ENCODE measurements at regions not wholly inside any gene's neighbourhood (a gene's known extent, or its start where the extent isn't known, plus 50 kb on each side); places are given as distances from the start of the nearest gene placed in this dataset.

- Mint-ChIP-seq H3K9me3 (peaks cover 9% of the 10 kb centered on the region), H3K27ac (no peak overlapping the region), H3K27me3 (no peaks in the 10 kb centered on the region), H3K36me3 (no peaks in the 10 kb centered on the region), H3K4me3 (no peak overlapping the region), H3K4me1 (peaks cover 3% of the 10 kb centered on the region)
Measured at GRCh38 chr6:105817370-105817769, 268.8 kb upstream of the PRDM1 start.

DNA sequence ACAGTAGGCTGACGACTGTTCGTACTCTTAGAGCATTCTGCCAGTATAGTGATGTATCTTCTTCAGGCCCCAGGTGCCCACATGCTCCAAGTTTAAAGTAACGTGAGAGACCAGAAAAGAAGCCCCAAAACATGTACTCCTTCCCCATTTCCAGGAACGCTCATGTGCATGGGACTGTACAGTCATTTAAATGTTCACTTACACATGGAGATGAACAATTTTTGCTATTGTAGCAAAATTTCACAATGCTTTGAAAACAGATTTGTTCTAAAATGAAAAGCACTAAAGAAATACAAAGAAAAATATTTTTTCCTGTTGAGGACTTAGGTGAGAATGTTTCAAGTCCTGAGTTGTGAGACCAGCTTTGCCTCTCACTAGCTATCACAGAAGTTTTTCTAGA, 269.3 kb upstream of the PRDM1 start:
- Mint-ChIP-seq H3K9me3 (peaks cover 4% of the 10 kb centered on the region), H3K36me3 (no peaks in the 10 kb centered on the region), H3K27ac (no peak overlapping the region), H3K4me3 (no peak overlapping the region), H3K4me1 (peaks cover 3% of the 10 kb centered on the region), H3K27me3 (no peaks in the 10 kb centered on the region)

GRCh38 chr6:105815661-105816555, 270.2 kb upstream of the PRDM1 start:
- Mint-ChIP-seq H3K9me3 (no peaks in the 10 kb centered on the region), H3K36me3 (no peaks in the 10 kb centered on the region), H3K4me1 (peaks cover 3% of the 10 kb centered on the region), H3K27ac (no peak overlapping the region), H3K4me3 (no peak overlapping the region), H3K27me3 (no peaks in the 10 kb centered on the region)

GRCh38 chr6:105814745-105815536, 271.2 kb upstream of the PRDM1 start:
- H3K4me1 Mint-ChIP-seq = peaks cover 13% of the 10 kb centered on the region
- no peaks in the 10 kb centered on the region for H3K27me3 Mint-ChIP-seq
- no peaks in the 10 kb centered on the region for H3K9me3 Mint-ChIP-seq
- H3K4me3 Mint-ChIP-seq = no peak overlapping the region
- no peak overlapping the region for H3K27ac Mint-ChIP-seq
- H3K36me3 Mint-ChIP-seq = no peaks in the 10 kb centered on the region

GRCh38 chr6:105810922-105811482, 275.1 kb upstream of the PRDM1 start:
- no peaks in the 10 kb centered on the region for H3K36me3 Mint-ChIP-seq
- H3K4me3 Mint-ChIP-seq = no peak overlapping the region
- H3K9me3 Mint-ChIP-seq = no peaks in the 10 kb centered on the region
- peaks cover 31% of the 10 kb centered on the region for H3K4me1 Mint-ChIP-seq
- H3K27ac Mint-ChIP-seq = no peak overlapping the region
- H3K27me3 Mint-ChIP-seq = no peaks in the 10 kb centered on the region

DNA sequence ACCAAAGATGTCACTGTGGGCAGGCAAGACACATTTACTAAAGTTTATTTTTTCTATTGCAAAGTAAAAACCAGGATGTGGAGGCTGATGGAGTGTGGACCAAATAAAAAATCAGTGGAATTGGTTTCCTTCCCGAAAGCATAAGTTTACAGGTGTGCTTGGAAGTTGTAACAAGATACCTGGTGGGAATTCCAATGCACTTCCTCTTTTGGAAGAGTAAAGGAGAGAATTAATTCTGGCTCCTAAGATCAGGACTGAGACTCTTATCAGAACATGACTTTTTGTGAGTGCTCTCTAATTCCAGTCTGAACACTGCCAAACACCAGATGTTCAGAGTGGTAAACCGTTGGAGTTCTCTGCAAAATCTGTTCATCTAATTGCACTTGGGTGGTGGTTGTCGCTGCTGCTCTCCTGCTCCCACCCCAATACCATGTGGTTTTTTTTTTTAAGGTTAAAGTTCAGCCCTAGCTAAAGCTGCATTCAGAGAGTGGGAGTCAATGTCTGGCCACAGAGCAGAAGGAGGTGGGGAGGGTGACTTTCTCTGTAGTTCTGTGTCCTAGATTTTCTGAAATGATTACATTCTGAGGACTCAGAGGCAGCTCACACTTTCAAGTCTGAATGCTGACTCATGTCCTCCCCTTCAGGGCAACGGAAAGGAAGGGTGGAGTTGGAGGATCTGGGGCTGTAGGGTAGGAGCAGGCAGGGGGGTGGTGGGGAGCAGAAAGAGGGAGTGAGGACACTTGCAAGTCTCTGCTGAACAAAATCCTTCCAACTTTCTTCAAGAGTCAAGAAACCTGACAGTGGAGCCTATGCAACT, 275.8 kb upstream of the PRDM1 start:
- H3K4me1 Mint-ChIP-seq = peaks cover 28% of the 10 kb centered on the region
- no peak overlapping the region for H3K4me3 Mint-ChIP-seq
- H3K27ac Mint-ChIP-seq = no peak overlapping the region
- no peaks in the 10 kb centered on the region for H3K36me3 Mint-ChIP-seq
- H3K27me3 Mint-ChIP-seq = no peaks in the 10 kb centered on the region
- no peaks in the 10 kb centered on the region for H3K9me3 Mint-ChIP-seq

- no peaks in the 10 kb centered on the region for H3K27me3 Mint-ChIP-seq
- H3K36me3 Mint-ChIP-seq = no peaks in the 10 kb centered on the region
- H3K9me3 Mint-ChIP-seq = no peaks in the 10 kb centered on the region
- no peak overlapping the region for H3K27ac Mint-ChIP-seq
- H3K4me3 Mint-ChIP-seq = no peak overlapping the region
- peaks cover 28% of the 10 kb centered on the region for H3K4me1 Mint-ChIP-seq
Measured at GRCh38 chr6:105808571-105808970, 277.6 kb upstream of the PRDM1 start.

GRCh38 chr6:105807905-105808304, 278.2 kb upstream of the PRDM1 start:
- H3K9me3 Mint-ChIP-seq = no peaks in the 10 kb centered on the region
- peaks cover 28% of the 10 kb centered on the region for H3K4me1 Mint-ChIP-seq
- no peak overlapping the region for H3K4me3 Mint-ChIP-seq
- H3K36me3 Mint-ChIP-seq = no peaks in the 10 kb centered on the region
- H3K27ac Mint-ChIP-seq = no peak overlapping the region
- H3K27me3 Mint-ChIP-seq = no peaks in the 10 kb centered on the region

DNA sequence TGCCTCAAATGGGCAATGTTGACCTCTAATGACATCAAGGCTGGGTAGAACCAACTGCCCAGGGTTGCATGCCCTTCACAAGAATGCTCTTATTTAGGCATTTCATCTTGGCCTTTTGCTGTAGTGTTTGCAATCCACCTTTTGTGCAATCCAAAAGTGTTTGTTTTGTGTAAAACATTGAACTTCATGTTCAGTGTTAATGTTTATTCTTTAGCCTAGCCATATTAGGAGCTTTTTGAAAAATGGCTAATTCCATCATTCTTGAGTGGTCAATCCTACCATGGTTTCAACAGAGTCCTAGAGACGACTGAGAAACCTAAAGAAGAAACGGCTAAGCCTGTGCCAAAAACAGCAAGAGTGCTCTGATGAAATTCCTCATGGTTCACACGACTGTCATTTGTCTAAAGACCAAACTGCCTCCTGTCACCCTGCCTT, 279.6 kb upstream of the PRDM1 start:
- Mint-ChIP-seq H3K4me1 (peaks cover 28% of the 10 kb centered on the region), H3K4me3 (no peak overlapping the region), H3K27me3 (no peaks in the 10 kb centered on the region), H3K36me3 (no peaks in the 10 kb centered on the region), H3K27ac (no peak overlapping the region), H3K9me3 (no peaks in the 10 kb centered on the region)

DNA sequence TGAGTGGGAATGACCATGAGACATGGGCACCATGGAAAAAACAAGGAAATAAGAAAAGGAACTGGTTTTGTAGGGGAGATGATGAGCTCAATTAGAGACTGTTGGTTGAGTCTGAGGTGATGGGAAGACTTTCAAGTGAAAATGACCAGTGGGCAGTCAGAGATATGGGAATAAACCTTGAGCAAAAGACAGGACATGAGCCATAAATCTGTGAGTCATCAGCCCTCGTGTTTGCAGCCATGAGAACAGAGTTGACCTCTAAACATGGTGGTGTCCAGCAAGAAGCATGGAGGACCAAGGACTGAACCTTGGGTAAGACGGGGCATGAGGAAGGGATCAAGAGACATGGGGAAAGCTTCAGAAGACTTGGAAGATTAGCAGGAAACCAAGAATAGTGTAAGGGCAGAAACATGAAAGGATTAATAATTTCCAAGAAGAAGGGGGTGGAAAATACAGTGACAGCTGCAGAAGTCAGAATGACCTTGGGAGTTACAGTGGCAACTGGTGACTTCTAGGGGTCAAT, 280.6 kb upstream of the PRDM1 start:
- H3K27me3 Mint-ChIP-seq = no peaks in the 10 kb centered on the region
- no peaks in the 10 kb centered on the region for H3K36me3 Mint-ChIP-seq

DNA sequence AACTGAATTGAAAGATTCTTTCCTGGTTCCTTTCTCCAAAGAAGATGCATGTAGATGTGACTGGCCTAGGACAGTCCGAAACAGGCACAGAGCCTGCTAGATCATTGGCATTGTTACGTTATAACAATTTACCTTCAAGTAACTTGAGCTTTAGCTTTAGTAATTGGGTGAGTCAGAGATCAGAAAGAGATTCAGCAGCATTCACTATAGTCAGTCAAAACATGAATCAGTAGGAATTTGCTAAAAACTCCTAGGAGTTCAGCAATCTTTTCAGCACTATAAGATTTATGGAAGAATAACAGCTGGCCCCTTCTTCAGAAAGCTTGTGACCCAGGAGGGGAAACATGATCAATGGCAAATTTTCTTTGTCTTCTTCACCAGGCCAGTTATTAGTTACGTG, 281.7 kb upstream of the PRDM1 start:
- Mint-ChIP-seq H3K9me3 (no peaks in the 10 kb centered on the region), H3K27me3 (no peaks in the 10 kb centered on the region), H3K4me3 (no peak overlapping the region), H3K4me1 (peaks cover 13% of the 10 kb centered on the region), H3K36me3 (no peaks in the 10 kb centered on the region), H3K27ac (no peak overlapping the region)

More for the DNA sequence above, 280.6 kb upstream of the PRDM1 start:
- H3K9me3 Mint-ChIP-seq = no peaks in the 10 kb centered on the region
- H3K4me1 Mint-ChIP-seq = peaks cover 24% of the 10 kb centered on the region
- no peak overlapping the region for H3K4me3 Mint-ChIP-seq
- no peak overlapping the region for H3K27ac Mint-ChIP-seq

- Mint-ChIP-seq H3K4me3 (no peak overlapping the region), H3K36me3 (no peaks in the 10 kb centered on the region), H3K4me1 (peaks cover 9% of the 10 kb centered on the region), H3K27ac (no peak overlapping the region), H3K9me3 (no peaks in the 10 kb centered on the region), H3K27me3 (no peaks in the 10 kb centered on the region)
Measured at GRCh38 chr6:105804000-105804399, 282.1 kb upstream of the PRDM1 start.

DNA sequence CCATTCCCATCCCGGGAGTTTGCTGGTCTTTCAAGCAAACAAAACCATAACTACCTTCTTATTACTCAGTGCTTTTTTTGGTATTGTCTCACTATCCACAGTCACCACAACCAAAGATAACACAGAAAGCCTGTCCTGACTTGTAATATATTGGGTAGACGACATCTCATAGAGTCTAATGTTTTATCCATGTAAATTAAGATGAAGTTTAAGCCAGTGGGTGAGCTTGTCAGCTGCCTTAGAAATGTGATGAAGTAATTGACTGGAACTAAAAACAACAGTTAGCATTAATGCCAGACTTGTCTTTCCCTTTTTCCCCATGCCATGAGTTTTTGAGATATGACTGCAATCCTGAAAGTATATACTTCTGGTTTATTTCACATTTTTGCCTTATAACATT, 282.7 kb upstream of the PRDM1 start:
- Mint-ChIP-seq H3K27ac (no peak overlapping the region), H3K9me3 (no peaks in the 10 kb centered on the region), H3K27me3 (no peaks in the 10 kb centered on the region), H3K4me1 (peaks cover 6% of the 10 kb centered on the region), H3K4me3 (no peak overlapping the region), H3K36me3 (no peaks in the 10 kb centered on the region)

DNA sequence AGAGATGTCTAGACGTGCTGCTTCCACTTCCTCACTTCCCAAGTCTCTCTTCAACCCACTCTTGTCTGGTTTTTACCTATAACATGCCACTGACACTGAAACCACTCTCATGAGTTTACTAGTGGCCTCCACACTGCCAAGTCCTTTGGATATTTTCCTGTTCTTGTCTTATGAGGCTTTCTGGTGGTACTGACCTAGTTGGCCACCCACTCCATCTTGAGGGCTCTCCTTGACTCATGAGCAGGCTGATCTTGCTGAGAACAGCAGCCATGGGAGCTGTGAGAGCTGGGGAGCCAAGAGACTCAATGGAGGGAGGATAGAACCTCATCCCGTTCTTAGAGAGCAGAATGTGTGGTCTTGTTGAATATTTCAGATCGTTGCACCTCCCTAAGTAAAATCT, 283.4 kb upstream of the PRDM1 start:
- no peaks in the 10 kb centered on the region for H3K4me1 Mint-ChIP-seq
- no peaks in the 10 kb centered on the region for H3K36me3 Mint-ChIP-seq
- no peaks in the 10 kb centered on the region for H3K27me3 Mint-ChIP-seq
- H3K4me3 Mint-ChIP-seq = no peak overlapping the region
- no peaks in the 10 kb centered on the region for H3K9me3 Mint-ChIP-seq
- H3K27ac Mint-ChIP-seq = no peak overlapping the region

DNA sequence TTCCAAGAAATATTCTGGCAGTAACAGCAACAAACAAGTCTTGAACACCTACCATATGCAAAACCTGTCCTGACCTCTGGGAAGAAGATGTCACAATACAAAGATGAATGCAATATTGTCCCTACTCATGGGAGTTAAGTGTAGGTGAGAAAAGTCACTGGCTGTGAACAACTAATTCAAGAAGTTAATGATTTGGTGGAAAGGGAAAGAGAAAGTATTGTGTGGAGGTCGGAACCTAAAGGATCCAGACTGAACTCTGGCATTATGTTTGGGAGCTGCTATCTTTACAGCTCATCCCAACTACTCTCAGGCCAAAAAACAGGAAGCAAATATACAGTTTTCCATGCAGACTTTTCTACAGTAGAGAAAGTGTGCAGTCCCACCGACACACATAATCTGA, 285.3 kb upstream of the PRDM1 start:
- Mint-ChIP-seq H3K4me3 (no peak overlapping the region), H3K36me3 (no peaks in the 10 kb centered on the region), H3K27ac (no peak overlapping the region), H3K9me3 (no peaks in the 10 kb centered on the region), H3K27me3 (no peaks in the 10 kb centered on the region), H3K4me1 (peaks cover 4% of the 10 kb centered on the region)

All from activated naive CD4-positive, alpha-beta T cell treated with anti-CD3 and anti-CD28 coated beads, Interleukin-2, amount 50 U/mL, for 24 hours (primary cell).